Retinal pigment epithelial cell (primary cell): ENCODE measurements at regions not wholly inside any gene's neighbourhood (a gene's known extent, or its start where the extent isn't known, plus 50 kb on each side); places are given as distances from the start of the nearest gene placed in this dataset.
A peak's percentile ranks its signal among the peaks of the same experiment; 100 is the strongest.
"Not testable (repeated sequence)": the region's sequence is repeated elsewhere in the genome, so short reads cannot be mapped to it uniquely, and the experiment has no call there.

Experiments used
- DNase-seq: peaks from one replicate; pipeline ENCODE4 v3.0.0-alpha.2; 2010; ENCODE audit warnings: low read depth
- H3K4me3 ChIP-seq: 2 replicates; pipeline ENCODE4 v1.5.1; 2011; ENCODE audit warnings: mild to moderate bottlenecking, low read length, control low read depth, moderate library complexity
- TF ChIP-seq, protein P1 (sequence below): conservative IDR thresholded peaks from 2 replicates; pipeline ENCODE4 v1.5.1; 2011; ENCODE audit warnings: low read depth, low read length, control low read depth, inconsistent platforms

GRCh38 chr2:34703292-34703691 lies 1104.2 kb upstream of the FAM98A start:
- no peak overlapping the region for H3K4me3 ChIP-seq
- TF ChIP-seq, protein P1, sequence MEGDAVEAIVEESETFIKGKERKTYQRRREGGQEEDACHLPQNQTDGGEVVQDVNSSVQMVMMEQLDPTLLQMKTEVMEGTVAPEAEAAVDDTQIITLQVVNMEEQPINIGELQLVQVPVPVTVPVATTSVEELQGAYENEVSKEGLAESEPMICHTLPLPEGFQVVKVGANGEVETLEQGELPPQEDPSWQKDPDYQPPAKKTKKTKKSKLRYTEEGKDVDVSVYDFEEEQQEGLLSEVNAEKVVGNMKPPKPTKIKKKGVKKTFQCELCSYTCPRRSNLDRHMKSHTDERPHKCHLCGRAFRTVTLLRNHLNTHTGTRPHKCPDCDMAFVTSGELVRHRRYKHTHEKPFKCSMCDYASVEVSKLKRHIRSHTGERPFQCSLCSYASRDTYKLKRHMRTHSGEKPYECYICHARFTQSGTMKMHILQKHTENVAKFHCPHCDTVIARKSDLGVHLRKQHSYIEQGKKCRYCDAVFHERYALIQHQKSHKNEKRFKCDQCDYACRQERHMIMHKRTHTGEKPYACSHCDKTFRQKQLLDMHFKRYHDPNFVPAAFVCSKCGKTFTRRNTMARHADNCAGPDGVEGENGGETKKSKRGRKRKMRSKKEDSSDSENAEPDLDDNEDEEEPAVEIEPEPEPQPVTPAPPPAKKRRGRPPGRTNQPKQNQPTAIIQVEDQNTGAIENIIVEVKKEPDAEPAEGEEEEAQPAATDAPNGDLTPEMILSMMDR, result no peak
- DNase-seq, result no peak

DNA sequence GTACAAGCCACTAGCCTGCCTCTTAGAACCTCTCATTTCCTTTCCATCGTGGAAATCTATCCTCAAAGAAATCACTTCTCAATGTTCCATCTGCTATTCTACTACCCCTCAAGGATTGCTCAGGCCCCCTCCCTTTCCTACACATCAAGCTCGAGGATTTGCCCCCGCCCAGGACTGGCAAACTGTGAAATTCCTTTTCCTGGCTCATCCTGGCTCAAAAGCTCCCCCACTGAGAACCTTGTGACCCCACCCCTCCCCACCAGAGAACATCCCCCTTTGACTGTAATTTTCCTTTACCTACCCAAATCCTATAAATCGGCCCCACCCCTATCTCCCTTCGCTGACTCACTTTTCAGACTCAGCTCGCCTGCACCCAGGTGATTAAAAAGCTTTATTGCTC lies 1103.3 kb upstream of the FAM98A start:
- not testable (repeated sequence) for DNase-seq, H3K4me3 ChIP-seq

DNA sequence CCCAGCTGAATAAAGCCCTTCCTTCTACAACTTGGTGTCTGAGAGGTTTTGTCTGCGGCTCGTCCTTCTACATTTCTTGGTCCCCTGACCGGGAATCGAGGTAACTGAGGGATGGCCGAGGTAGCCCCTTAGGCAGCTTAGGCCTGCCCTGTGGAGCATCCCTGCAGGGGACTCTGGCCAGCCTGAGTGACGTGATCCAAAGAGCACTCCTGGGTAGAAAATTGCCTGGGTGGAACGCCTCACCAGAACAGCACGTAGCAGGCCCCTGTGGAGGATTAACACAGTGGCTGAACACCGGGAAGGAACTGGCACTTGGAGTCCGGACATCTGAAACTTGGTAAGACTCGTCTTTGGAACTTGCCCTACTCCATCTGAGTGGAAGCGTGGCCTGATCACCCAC lies 1078.5 kb upstream of the FAM98A start:
- H3K4me3 ChIP-seq, DNase-seq: not testable (repeated sequence)

DNA sequence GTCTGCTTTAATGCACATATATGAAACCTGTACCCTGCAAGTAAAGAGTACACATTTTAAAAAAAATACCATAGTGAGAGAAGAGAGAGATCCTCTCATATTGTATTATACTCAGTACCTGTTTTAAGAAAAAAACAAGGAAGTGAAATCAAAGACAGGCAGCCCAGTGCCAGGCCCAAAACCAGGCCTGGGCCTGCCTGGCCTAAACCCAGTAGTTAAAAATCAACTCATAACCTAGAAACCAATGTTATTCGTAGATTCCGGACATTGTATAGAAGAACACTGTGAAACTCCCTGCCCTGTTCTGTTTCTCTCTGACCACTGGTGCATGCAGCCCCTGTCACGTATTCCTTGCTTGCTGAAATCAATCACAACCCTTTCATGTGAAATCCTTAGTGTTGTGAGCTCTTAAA lies 1078.0 kb upstream of the FAM98A start:
- not testable (repeated sequence) for H3K4me3 ChIP-seq, DNase-seq

GRCh38 chr2:34670482-34670881 lies 1071.4 kb upstream of the FAM98A start:
- no peak for DNase-seq
- TF ChIP-seq, protein P1, result no peak
- H3K4me3 ChIP-seq, result no peak overlapping the region

DNA sequence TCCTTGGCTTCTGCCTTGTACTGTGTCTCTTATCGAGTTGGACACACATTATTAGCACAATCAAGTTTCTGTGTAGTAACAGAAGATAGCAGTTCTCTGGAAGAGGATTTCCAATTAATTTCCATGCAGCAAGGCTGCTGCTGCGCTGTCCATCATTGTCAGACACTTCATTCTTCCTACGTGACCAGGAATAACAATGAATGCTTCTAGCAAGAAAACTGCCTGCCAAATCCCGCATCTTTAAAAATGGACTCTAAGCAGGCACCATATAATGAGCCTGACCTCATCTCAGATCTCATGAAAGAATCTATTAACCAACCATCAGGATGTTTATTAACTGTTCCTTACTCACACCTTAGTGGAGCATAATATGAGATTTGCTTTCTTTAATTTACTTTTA lies 1067.7 kb upstream of the FAM98A start:
- TF ChIP-seq, protein P1, result no peak
- DNase-seq, result no peak
- H3K4me3 ChIP-seq, result no peak overlapping the region

GRCh38 chr2:34664266-34664665 lies 1065.2 kb upstream of the FAM98A start:
- TF ChIP-seq, protein P1, result no peak
- DNase-seq, result peak; percentile 5
- H3K4me3 ChIP-seq, result no peak overlapping the region

GRCh38 chr2:34663314-34663713 lies 1064.2 kb upstream of the FAM98A start:
- DNase-seq, result no peak
- TF ChIP-seq, protein P1, result no peak
- no peak overlapping the region for H3K4me3 ChIP-seq

DNA sequence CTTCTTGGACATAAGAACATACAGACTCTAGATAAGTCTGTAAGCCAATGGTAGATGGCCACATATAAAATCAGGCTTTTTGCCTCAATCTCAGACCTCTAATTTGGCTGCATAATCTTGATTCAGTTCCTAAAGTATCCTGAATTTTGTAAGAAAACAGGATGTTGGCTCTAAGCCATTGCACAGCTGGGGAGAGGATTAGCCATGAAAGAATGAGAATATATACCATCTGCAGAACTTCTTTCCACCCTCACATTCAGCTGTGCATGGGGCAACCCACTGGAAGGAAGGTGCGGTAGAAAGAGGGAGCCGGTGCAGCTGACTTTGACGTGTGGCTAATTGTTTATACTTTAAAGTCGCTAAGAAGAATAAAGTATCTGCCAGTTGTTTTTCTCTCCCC lies 1061.6 kb upstream of the FAM98A start:
- no peak overlapping the region for H3K4me3 ChIP-seq
- DNase-seq, result no peak
- TF ChIP-seq, protein P1, result no peak
